ENCODE measurements at regions not wholly inside any gene's neighbourhood (a gene's known extent, or its start where the extent isn't known, plus 50 kb on each side); places are given as distances from the start of the nearest gene placed in this dataset.

DNA sequence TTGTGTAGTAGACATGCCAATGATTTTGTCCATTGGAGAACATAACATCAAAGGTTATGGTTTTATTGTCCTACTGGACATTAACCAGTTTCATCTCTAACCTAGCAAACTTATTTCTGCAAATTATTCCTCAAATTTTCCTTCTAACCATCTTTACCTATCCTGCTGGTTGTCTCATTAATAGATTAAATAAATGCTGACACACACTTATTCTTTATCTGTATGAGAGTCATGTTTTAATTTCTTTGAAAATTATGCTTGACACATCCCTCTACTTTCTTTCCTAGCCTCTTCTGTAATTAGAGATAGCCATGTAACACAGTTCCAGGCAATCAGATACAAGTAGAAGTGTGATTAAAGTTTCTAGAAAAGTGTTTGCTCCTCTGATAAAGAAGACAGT is 98.9 kb downstream of the RPS29 start:
- TF ChIP-seq, protein P1, sequence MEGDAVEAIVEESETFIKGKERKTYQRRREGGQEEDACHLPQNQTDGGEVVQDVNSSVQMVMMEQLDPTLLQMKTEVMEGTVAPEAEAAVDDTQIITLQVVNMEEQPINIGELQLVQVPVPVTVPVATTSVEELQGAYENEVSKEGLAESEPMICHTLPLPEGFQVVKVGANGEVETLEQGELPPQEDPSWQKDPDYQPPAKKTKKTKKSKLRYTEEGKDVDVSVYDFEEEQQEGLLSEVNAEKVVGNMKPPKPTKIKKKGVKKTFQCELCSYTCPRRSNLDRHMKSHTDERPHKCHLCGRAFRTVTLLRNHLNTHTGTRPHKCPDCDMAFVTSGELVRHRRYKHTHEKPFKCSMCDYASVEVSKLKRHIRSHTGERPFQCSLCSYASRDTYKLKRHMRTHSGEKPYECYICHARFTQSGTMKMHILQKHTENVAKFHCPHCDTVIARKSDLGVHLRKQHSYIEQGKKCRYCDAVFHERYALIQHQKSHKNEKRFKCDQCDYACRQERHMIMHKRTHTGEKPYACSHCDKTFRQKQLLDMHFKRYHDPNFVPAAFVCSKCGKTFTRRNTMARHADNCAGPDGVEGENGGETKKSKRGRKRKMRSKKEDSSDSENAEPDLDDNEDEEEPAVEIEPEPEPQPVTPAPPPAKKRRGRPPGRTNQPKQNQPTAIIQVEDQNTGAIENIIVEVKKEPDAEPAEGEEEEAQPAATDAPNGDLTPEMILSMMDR (IDR thresholded peaks at IDR 0.05): no peak
- DNase-seq (ENCODE audit: low spot score): no peak
- ATAC-seq (ENCODE audit: low FRiP score): no peak

DNA sequence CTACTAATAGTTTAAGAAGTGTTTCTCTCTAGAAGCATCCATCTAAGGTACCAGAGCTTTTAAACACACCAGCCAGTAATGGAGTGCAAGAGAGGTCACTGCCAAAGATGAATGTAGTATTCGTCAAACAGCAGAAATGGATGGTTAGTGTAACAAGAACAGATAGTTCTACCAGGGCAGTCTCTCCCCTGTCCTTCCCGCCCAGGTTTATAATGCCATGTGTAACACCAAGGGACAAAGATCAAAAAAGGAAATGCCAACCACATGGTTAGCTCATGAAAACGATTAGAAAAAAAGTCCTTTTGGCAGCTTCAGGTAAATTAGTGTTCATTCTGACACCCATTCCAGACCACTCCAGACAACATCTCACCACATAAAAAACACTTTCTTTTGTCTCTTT is 100.9 kb downstream of the RPS29 start:
- TF ChIP-seq, protein P1 (IDR thresholded peaks at IDR 0.05): no peak
- DNase-seq (ENCODE audit: low spot score) (no peak), ATAC-seq (ENCODE audit: low FRiP score) (no peak)

DNA sequence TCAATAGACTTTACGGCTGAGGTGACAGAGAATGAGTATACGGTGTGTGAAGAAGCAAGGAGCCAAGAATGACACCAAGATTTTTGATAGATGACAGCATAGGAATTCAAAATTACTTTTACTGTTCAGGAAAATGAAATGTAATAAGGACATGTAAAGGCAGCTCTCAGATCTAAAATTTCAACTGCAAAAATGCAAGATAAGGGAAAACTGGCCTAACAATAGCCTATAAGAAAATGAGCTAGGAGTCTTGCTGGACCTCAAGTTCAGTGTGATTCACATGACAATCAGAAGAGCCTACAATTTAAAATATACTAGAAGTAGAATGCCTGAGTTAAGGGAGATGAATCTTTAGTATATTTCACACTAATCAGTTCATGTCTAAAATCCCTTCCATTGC is 102.0 kb downstream of the RPS29 start:
- DNase-seq (ENCODE audit: low spot score) (no peak), ATAC-seq (ENCODE audit: low FRiP score) (no peak)
- TF ChIP-seq, protein P1 (IDR thresholded peaks at IDR 0.05): no peak

DNA sequence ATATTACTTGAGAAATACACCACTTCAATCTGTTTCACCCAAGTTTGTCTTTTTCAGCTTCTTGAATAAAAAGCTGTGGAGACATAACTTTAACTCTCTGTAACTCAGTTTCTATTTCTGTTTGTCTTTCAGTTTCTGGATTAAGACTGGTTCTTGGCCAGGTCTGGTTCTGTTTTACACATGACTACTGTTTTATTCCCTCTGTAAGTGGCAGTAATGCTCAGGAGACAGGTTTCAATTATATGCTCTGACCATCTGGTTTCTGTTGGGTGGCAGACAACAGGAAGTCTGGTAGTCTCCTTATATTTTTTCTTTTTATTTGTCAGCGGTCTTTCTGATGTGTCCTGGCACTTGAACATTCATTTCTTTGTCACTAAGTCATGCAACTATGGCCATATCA is 102.9 kb downstream of the RPS29 start:
- TF ChIP-seq, protein P1 (IDR thresholded peaks at IDR 0.05): no peak
- ATAC-seq (ENCODE audit: low FRiP score) (no peak), DNase-seq (ENCODE audit: low spot score) (no peak)

DNA sequence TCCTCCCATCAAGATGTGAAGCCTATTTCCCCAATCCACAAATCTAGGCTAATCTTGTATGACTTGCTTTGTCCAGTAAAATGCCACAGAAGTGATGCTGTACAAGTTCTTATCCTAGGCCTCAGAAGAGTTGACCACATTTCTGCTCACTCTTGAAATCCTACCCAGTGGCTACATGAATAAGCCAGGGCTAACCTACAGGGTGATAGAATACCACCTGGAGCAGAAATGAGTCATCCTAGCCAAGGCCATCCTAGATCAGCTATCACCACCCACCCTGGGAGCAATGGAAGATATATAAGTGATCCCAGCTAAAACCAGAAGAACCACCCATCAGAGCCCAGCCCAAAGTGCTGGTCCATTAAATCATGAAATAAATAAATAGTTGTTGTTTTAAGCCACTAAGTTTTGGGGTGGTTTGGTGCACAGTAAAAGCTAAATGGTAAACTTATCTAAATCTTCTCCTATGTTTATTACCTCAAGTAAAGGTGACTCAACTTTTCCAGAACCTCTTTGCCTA is 105.1 kb downstream of the RPS29 start:
- TF ChIP-seq, protein P1 (IDR thresholded peaks at IDR 0.05): no peak
- no peak for DNase-seq (ENCODE audit: low spot score)
- ATAC-seq (ENCODE audit: low FRiP score): no peak

DNA sequence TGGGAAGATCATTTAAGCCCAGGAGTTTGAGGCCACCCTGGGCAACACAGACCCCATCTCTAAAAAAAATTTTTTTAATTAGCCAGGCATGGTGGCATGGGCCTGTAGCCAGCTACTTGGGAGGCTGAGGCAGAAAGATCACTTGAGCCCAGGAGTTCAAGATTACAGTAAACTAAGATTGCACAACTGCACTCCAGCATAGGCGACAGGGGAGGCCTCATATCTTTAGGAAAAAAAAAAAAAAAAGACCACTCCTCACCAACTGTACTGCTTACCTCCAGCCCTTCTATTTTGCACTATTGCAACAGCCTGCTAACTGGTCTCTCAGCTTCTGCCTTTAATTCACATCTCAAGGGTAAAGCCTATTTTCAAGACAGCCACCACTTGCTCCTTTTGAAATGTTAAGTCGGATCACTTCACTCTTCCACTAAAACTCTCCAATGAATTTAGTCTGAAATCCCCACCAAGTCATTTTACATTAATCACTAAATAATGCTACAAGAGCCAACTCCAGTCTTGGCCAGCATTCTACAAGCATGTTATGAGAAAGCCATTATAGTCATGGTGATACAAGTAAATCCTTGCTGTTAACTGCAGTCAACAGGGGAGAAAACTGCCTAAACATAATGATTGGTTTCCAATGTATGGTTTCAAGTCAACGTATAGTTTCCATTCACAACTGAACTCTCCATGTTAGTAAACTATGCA is 106.0 kb downstream of the RPS29 start:
- TF ChIP-seq, protein P1 (IDR thresholded peaks at IDR 0.05): no peak
- DNase-seq (ENCODE audit: low spot score) (no peak), ATAC-seq (ENCODE audit: low FRiP score) (no peak)

DNA sequence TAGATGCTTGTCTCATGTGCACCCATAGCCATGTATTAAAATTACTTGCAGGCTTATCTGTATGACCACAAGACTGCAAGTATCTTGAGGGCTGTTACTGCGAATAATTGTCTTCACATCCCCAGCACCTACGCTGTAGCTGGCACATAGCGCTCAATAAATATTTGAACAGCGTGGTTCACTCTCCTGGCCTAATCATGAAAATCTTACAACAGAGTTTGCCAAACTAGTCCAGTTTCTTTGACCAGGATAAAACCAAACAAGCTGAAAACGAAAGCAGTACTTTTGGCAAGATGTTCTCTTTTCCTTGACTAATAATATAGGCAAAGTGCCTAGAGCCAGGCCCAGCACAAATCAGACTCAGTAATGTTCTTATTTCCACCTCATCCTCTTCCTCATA is 106.7 kb downstream of the RPS29 start:
- ATAC-seq (ENCODE audit: low FRiP score): no peak
- TF ChIP-seq, protein P1 (IDR thresholded peaks at IDR 0.05): no peak
- DNase-seq (ENCODE audit: low spot score): no peak
